H7 (cell line): ENCODE measurements at regions not wholly inside any gene's neighbourhood (a gene's known extent, or its start where the extent isn't known, plus 50 kb on each side); places are given as distances from the start of the nearest gene placed in this dataset.

ENCODE experiments used
- DNase-seq: peaks from one replicate; pipeline ENCODE4 v3.0.0; 2012
- H3K27me3 ChIP-seq: 2 replicates; pipeline ENCODE4 v1.6.0; 2011; ENCODE audit warnings: mild to moderate bottlenecking, low read length; ENCODE audit not compliant: control insufficient read depth, insufficient read depth
- H3K36me3 ChIP-seq: replicated peaks from 2 replicates; pipeline ENCODE4 v1.5.1; 2011; ENCODE audit warnings: low read length; ENCODE audit not compliant: control insufficient read depth, insufficient read depth
- H3K4me3 ChIP-seq: 2 replicates; pipeline ENCODE4 v1.5.1; 2011; ENCODE audit warnings: low read depth, mild to moderate bottlenecking, control low read depth, low read length, moderate library complexity; ENCODE audit not compliant: insufficient read depth

DNA sequence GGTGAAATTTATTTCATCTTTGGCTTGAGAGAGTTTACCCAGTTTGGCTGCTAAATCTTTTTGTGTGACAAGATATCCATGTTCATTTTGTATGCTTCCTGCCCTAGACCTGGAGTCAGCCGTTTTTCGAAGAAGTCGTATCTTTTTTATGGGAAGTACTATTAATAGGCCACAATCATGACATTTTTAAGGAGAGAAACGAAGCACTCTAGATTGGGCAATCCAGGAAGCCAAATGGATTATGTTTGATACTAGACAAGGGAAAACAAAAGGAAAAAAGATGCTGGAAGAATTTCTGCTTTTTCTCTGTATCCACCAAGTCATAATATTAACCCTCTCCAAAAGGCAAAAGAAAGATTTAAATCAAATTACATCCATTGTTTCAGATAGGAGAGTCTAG is 214.6 kb downstream of the HDGFL1 start:
- Histone ChIP-seq H3K4me3 (no peak overlapping the region), H3K27me3 (no peaks in the 10 kb centered on the region), H3K36me3 (no peaks in the 10 kb centered on the region)
- no peak for DNase-seq

DNA sequence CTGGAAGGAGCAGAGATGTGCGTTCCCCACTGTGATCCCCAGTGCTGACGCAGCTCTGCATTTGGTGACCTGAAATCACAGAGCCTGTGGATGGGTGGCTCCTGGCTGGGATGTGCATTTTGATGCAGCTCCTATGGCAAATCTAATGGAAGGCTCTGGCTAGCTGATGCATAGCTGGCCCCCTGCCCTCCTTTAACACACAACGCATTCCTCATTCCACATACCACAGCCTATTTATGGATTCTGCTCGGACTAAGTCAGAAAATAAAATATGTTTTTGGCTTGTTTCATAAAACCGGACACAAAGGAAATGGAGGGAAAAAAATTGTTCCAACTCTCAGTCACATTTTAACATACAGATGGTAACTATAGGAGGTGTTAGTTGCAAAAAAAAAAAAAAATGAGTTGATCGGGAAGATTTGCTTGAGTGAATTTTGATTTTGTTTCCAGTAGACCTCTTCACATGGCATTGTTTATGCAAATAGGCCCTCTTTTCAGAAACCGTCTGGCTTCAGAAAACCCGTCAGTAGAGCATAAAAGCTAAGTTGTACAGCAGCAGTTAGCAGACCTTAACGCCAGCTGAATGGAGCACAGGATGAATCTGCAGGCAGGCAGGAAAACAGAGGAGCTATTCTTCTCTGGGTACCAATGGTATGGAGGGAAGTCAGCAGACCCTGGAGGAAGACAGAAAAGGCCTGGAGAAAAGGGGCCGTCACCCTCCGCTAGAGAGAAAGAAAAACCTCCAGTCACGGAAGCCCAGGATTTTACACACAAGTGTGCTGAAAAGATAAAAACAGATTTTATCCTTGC is 215.4 kb downstream of the HDGFL1 start:
- DNase-seq, result peak; percentile 39

DNA sequence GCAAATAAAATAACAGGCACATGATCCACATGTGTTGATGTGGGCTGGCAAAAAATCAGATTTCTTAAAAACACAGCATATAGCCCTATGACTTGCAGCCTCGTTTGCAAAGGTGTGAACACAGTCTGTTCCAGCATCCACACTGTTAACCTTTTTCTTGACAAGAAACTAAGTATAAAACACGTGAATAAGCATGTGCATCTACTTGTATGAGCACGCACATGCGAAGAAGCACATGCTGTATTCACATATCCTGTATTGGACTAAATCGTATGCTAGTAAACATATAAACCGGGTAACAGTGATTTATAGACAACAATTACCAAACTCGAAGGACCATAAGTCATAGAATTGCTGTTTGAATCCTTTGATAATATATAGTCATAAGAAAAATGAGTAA is 218.7 kb downstream of the HDGFL1 start:
- DNase-seq, result no peak
- H3K36me3 ChIP-seq, result no peaks in the 10 kb centered on the region
- no peak overlapping the region for H3K4me3 ChIP-seq
- no peaks in the 10 kb centered on the region for H3K27me3 ChIP-seq

More for the DNA sequence above, 215.4 kb downstream of the HDGFL1 start:
- no peaks in the 10 kb centered on the region for H3K27me3 ChIP-seq
- H3K36me3 ChIP-seq, result no peaks in the 10 kb centered on the region
- H3K4me3 ChIP-seq, result no peak overlapping the region

DNA sequence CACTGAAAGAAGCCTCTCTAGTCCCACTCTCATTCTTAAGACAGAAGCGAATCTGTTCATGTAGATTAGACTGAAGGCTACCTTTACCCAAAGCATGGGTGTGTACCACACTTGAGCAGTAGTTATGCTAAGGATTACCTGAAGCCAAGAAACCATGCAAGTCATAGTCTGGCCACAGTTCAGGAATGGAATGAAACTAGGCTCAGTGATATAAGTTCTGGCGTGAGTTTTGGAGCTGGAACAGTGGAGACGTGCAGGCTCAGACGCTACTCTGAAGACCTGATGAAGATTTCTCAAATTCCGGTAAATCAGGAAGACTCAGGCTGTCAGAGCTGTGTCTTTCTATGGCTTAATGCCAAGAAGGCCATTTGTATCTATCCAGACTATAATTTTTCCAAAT is 219.9 kb downstream of the HDGFL1 start:
- Histone ChIP-seq H3K36me3 (no peaks in the 10 kb centered on the region), H3K27me3 (no peaks in the 10 kb centered on the region), H3K4me3 (no peak overlapping the region)
- no peak for DNase-seq

DNA sequence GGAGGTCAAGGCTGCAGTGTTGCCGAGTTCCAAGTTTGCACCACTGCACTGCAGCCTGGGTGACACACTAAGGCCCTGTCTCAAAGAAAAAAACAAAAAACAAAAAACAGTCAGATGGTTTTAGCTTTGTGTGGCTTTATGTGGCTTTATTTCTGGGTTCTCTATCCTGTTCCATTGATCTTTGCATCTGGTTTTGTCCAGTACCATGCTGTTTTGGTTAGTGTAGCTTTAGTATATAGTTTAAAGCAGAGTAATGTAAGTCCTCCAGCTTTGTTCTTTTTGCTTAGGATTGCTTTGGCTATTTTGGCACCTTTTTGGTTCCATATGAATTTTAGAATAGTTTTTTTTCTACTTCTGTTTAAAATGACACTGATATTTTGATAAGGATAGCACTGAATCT is 225.5 kb downstream of the HDGFL1 start:
- Histone ChIP-seq H3K4me3 (no peak overlapping the region), H3K36me3 (no peaks in the 10 kb centered on the region), H3K27me3 (no peaks in the 10 kb centered on the region)
- no peak for DNase-seq

DNA sequence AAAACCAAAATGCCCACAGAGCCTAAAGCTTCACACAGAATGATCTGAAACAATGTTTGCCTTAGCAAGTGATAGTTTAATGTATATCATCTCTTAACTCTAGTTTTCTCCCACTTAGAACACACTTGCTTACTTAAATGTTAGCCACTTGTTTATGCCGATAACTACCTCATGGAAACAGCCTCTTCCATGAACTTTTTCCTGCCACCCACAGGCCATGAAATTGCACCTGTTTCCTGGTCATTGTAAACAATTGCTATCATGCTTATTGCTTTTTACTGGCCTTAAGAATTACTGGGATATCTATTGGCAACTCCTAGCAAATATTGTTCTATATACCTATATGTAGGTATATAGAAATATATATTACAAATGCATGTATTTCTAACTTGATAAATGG is 231.1 kb downstream of the HDGFL1 start:
- DNase-seq, result no peak
- H3K27me3 ChIP-seq, result no peaks in the 10 kb centered on the region
- H3K36me3 ChIP-seq, result no peaks in the 10 kb centered on the region
- H3K4me3 ChIP-seq, result no peak overlapping the region

DNA sequence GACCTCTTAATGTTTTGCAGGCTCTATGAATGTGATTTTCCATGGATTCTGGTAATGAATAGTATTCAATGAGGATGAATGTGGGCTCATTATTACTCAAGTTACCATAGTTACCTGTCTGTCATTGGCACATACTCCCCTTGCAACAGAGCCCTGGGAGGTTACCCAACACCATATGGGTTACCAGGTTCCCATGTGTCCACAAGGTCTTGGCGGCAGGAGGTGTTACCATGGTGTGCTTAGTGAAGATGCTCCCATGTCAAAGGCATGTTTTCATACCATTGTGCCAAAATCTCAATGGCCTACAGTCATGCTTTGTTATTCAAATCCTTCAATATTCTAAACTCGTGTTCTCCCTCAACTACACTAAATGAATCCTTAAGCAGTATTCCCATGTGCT is 232.5 kb downstream of the HDGFL1 start:
- Histone ChIP-seq H3K36me3 (no peaks in the 10 kb centered on the region), H3K27me3 (no peaks in the 10 kb centered on the region), H3K4me3 (no peak overlapping the region)
- DNase-seq, result no peak

DNA sequence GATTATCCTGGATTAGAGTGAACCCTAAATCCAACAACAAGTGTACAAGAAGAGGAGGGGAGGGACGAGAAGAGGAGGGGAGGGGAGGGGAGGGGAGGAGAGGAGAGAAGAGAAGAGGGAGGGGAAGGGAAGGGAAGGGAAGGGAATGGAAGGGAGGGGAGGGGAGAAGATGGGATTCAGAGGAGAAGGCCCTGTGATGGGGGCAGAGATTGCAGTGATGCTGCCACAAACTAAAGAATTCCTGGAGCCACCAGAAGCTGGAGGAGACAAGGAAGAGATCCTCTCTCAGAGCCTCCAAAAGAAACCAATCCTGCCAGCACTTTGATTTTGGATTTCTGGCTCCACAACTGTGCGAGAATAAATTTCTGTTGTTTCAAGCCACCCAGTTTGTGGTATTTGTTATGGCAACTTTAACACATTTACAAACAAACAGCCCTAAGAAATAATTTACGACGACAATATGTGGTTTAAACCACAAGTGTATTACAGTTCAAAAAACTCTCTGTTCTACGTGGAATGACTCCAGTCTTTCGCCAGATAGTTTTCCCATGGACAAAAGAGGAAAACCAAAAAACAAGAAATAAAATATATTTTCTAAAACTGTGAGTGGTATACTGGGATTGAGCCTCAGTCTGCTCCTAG is 235.4 kb downstream of the HDGFL1 start:
- Histone ChIP-seq H3K4me3 (no peak overlapping the region), H3K36me3 (no peaks in the 10 kb centered on the region), H3K27me3 (no peaks in the 10 kb centered on the region)
- no peak for DNase-seq

DNA sequence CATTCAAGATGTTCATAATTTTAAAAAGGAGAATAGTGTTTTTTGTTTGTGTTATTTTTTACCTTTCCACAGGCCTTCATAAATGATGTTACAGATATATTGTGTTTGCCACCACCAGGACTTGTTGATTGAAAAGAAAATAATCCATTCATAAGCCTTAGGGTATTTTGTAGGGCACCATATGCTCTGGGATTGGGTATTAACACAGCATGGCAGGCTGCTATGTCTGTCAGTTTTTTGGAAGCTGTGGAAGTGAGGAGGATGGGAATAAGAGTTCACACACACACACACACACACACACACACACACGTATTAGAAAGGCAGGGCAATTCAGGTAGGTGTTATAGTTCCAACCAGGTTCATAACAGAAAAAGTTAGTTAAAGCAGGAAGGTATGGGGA is 237.9 kb downstream of the HDGFL1 start:
- Histone ChIP-seq H3K36me3 (no peaks in the 10 kb centered on the region), H3K4me3 (no peak overlapping the region), H3K27me3 (no peaks in the 10 kb centered on the region)
- no peak for DNase-seq

DNA sequence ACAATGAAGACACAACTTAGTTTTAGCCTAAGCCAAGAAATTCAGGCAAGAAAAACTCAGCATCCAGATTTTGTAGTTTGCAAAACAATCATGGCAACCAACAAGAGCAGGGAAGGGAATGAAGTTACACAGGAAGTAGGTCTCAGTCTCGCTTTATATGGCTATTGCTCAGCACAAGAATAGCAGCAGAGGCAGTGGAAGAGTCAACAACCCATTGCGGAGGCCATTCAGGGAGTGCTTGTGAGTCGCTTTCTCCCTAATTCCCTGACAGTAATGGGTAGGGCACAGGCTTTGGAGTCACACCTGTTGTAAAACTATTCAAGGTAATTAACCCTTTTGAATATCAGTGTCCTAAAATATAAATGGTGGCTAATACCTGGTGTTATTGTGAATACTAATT is 238.5 kb downstream of the HDGFL1 start:
- Histone ChIP-seq H3K4me3 (no peak overlapping the region), H3K27me3 (no peaks in the 10 kb centered on the region), H3K36me3 (no peaks in the 10 kb centered on the region)
- no peak for DNase-seq

DNA sequence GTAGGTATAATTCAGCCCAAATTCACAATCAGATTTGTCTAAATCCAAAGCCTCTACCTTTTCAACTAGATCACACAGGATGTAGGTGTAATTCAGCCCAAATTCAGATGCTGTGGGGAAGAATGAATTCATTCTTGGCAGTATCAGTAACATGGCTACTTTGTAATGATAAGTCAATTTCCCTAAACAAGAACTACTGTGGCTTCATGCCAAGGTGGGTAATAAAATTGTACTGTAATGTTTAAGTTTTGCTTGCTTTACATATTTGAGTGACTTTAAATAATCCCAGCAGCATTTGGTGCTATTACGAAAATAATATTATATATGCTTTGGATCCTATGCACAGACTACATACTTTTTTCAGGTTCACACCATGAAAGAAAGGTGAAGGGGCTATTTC is 239.1 kb downstream of the HDGFL1 start:
- Histone ChIP-seq H3K27me3 (no peaks in the 10 kb centered on the region), H3K4me3 (no peak overlapping the region), H3K36me3 (no peaks in the 10 kb centered on the region)
- no peak for DNase-seq

DNA sequence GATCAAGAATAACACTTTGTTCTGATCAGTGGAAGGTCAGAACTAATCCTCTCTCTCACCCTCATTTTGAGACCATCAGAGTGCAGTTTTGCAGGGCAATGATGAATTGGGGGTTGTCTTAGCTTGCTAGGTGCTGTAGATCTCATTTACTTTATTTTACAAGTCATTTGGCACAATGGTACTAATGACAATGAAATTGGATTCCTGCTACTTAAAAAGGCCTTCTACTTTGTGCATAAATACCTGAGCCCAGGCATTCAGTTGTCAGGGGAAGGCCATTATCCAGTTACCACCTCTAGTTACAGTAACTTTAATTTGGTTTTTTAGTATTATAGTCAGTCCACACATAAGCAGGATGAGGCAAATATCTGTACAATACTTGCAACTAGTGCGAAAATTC is 240.0 kb downstream of the HDGFL1 start:
- no peak overlapping the region for H3K4me3 ChIP-seq
- no peak for DNase-seq
- H3K27me3 ChIP-seq, result no peaks in the 10 kb centered on the region
- H3K36me3 ChIP-seq, result no peaks in the 10 kb centered on the region

DNA sequence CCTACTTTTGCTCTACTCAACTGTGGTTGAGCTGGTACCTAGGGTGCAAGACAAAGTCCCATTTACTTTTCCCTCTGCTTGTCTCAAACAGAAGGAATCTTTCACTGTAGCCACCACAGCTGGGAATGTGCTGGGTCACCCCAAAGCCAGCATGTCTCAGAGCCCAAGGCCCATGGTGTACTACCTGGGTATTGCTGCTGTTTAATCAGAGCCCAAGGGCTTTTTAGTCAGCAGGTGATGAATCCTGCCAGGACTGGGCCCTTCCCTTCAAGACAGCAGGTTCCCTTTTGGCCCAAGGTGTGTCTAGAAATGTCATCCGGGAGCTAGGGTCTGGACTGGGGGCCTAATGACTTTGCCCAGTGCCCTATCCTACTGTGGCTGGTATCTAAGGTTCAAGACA is 249.8 kb downstream of the HDGFL1 start:
- Histone ChIP-seq H3K36me3 (no peaks in the 10 kb centered on the region), H3K4me3 (no peak overlapping the region), H3K27me3 (no peaks in the 10 kb centered on the region)
- DNase-seq, result no peak

DNA sequence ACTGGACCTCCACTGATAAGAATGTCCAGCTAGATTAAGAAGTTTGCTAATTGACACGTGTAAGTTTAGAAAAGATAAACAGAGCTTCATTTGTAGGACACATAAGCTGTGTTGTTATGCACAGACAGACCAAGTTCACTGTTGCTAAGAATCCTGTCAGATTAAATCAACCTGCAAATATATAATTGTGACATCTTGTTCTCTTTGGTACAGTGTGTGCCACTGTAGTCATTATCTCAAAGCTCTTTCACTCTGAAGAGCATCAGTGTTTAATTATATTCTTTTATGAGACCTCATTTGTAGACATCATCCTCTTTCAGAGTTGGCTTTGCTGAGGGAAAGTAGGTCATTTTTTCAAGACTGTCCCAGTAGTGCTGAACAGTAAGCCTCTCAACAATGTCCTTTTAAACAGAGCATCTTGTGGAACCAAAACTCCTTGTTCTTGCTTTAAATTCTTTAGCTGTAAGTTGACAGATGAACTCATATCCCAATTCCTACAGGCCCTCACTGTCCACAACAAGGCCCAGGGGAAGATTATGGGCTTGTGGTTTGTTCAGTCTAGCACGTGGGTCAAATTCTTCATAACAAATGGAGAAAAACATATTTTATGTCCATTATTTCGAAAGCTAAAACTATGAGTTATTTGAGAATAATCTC is 252.4 kb downstream of the HDGFL1 start:
- no peak for DNase-seq
- H3K4me3 ChIP-seq, result no peak overlapping the region
- H3K27me3 ChIP-seq, result no peaks in the 10 kb centered on the region
- no peaks in the 10 kb centered on the region for H3K36me3 ChIP-seq

DNA sequence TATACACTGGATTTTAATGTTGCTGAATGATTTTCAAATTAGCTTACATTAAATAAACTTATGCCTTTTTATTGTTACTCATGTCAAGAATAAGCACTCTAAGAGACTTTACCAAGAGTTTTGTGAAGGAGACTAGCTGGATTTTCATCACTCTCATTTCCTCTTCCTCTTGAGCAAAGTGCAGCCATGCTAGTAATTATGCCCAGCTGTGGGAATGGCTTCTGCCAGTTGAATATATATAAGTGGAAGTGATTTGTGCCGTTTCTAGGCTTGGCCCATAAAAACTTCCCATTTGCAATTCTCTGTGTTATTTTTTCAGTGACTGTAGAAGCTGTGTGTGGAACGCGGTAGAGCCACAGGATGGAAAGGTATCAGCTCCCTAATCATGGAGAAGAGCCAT is 255.8 kb downstream of the HDGFL1 start:
- no peaks in the 10 kb centered on the region for H3K36me3 ChIP-seq

More for the DNA sequence above, 255.8 kb downstream of the HDGFL1 start:
- Histone ChIP-seq H3K27me3 (no peaks in the 10 kb centered on the region), H3K4me3 (no peak overlapping the region)
- no peak for DNase-seq
